ENCODE measurements at regions not wholly inside any gene's neighbourhood (a gene's known extent, or its start where the extent isn't known, plus 50 kb on each side); places are given as distances from the start of the nearest gene placed in this dataset.
A peak's percentile ranks its signal among the peaks of the same experiment; 100 is the strongest.

DNA sequence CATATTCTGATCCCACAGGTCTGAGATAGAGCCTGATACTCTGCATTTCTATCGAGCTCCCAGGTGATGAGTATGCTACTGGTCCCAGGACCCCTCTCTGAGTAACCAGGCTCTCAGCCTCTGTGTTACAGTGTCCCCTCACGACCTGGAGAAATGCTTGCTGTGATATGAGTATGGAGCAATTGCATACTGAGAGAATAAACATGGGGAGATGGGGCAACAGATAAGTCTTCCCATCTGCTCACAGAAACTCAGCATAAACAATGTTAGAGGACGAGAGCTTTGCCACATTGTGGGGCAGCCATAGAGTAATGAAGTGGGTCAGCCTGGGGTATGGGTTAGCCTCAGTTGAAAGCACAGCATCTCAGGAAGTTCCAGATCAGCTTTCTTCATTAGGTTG lies 82.6 kb upstream of the HS3ST1 start:
- TF ChIP-seq, protein P1, sequence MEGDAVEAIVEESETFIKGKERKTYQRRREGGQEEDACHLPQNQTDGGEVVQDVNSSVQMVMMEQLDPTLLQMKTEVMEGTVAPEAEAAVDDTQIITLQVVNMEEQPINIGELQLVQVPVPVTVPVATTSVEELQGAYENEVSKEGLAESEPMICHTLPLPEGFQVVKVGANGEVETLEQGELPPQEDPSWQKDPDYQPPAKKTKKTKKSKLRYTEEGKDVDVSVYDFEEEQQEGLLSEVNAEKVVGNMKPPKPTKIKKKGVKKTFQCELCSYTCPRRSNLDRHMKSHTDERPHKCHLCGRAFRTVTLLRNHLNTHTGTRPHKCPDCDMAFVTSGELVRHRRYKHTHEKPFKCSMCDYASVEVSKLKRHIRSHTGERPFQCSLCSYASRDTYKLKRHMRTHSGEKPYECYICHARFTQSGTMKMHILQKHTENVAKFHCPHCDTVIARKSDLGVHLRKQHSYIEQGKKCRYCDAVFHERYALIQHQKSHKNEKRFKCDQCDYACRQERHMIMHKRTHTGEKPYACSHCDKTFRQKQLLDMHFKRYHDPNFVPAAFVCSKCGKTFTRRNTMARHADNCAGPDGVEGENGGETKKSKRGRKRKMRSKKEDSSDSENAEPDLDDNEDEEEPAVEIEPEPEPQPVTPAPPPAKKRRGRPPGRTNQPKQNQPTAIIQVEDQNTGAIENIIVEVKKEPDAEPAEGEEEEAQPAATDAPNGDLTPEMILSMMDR (IDR thresholded peaks at IDR 0.05; ENCODE audit: low read depth, low read length) = no peak
- no peak for DNase-seq

DNA sequence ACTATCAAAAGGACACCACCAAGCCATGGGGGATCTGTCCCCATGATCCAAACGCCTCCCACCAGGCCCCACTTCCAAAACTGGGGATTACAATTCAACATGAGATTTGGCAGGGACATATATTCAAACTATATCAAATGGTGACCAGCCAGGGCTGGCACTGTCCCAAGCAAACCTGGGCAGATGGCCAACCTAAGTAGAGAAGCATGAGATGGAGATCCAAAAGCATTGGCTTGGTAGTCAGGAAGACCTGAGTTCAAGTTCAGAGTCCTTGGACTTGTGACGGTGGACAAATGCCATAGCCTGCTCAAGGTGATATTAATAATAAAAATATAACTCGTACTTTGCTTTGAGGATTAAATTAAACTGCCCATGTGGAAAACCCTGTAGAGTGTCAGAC lies 79.2 kb upstream of the HS3ST1 start:
- no peak for DNase-seq
- no peaks in the 10 kb centered on the region for H3K36me3 ChIP-seq
- H3K27me3 ChIP-seq (ENCODE audit: insufficient read depth, low read depth, severe bottlenecking) = no peaks in the 10 kb centered on the region
- TF ChIP-seq, protein P1 (IDR thresholded peaks at IDR 0.05; ENCODE audit: low read depth, low read length) = no peak
- no peak overlapping the region for H3K4me3 ChIP-seq (ENCODE audit: low read depth, low read length)
- H3K9me3 ChIP-seq (ENCODE audit: severe bottlenecking) = no peaks in the 10 kb centered on the region
- H3K27ac ChIP-seq = no peak overlapping the region

More for the DNA sequence above, 82.6 kb upstream of the HS3ST1 start:
- H3K36me3 ChIP-seq = no peaks in the 10 kb centered on the region
- H3K9me3 ChIP-seq (ENCODE audit: severe bottlenecking) = no peaks in the 10 kb centered on the region
- H3K27me3 ChIP-seq (ENCODE audit: insufficient read depth, low read depth, severe bottlenecking) = no peaks in the 10 kb centered on the region
- no peak overlapping the region for H3K27ac ChIP-seq
- H3K4me3 ChIP-seq (ENCODE audit: low read depth, low read length) = no peak overlapping the region

DNA sequence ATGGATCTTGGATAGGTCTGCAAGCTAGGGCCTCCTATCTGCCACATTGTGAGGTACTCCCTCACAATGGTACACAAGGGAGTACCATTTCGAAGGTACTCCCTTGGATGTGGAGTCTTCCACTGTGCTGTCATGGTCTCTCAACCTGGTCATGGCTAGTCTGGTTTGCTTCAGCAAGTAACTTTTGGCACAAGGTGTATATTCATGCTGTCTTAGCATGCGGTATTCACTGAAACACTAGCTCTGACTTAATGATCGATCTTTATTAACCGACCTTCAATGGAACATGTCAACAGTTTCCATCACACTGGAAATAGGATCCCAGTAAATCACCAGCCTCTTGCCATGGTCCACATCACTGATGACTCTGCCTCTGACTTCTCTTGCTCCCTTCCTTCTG lies 77.5 kb upstream of the HS3ST1 start:
- H3K27me3 ChIP-seq (ENCODE audit: insufficient read depth, low read depth, severe bottlenecking) = no peaks in the 10 kb centered on the region
- H3K36me3 ChIP-seq = no peaks in the 10 kb centered on the region
- H3K4me3 ChIP-seq (ENCODE audit: low read depth, low read length) = no peak overlapping the region
- TF ChIP-seq, protein P1 (IDR thresholded peaks at IDR 0.05; ENCODE audit: low read depth, low read length) = no peak
- no peak overlapping the region for H3K27ac ChIP-seq
- no peak for DNase-seq
- H3K9me3 ChIP-seq (ENCODE audit: severe bottlenecking) = no peaks in the 10 kb centered on the region

DNA sequence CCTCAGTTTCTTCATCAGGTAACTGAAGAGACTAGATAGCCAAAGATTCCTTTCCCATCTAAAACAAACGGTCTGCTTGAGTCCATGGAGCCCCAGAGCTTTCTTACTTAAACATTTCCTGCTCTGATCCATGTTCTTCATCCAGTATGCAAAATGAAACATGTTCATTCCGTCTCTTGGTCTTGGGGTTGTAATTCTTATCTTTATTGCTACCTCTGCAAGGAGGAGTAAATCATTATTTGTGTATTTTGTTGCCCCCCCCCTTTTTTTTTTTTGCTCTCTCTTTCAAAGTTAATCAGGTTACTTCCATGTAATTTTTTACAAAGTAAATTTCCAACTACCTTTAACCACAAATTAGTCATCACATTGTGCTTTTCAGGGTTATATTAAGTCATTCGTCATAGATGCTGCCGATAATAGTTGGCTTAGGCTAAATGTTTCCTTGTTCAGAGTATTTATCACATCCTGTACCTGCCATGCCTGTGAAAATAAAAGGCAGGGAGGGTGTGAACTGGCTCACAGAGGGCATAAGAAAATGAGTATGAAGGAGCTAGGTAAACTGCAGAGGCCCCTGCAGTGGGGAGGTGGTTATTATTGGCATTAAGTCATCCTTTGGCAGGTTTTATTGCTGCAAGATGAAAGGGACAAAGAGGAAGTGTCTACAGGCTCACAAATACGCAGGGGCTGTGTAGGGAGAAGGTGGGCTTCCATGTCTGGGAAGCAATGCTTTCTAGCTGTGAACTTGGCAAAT lies 76.7 kb upstream of the HS3ST1 start:
- no peak for DNase-seq
- H3K9me3 ChIP-seq (ENCODE audit: severe bottlenecking) = no peaks in the 10 kb centered on the region
- no peak overlapping the region for H3K4me3 ChIP-seq (ENCODE audit: low read depth, low read length)
- no peaks in the 10 kb centered on the region for H3K27me3 ChIP-seq (ENCODE audit: insufficient read depth, low read depth, severe bottlenecking)
- H3K27ac ChIP-seq = no peak overlapping the region
- TF ChIP-seq, protein P1 (IDR thresholded peaks at IDR 0.05; ENCODE audit: low read depth, low read length) = no peak
- no peaks in the 10 kb centered on the region for H3K36me3 ChIP-seq

DNA sequence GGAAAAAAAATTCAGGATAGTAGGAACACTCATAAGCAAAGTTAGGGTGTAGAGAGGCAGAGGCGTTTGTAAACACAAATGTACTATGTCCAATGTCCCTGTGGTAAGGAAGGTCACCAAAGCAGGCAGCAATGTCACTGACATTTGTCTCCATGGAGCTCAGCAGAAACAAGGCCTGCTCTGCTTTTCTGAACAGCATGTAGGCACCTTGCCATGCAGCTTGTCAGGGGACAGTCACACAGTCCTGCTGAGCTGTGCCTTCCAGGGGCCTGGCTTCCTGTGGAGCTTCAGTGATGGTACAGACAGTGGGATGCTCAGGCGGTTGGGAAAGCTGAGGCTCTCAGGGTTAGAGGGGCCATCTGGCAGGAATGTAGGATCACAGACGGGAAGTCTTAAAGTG lies 74.5 kb upstream of the HS3ST1 start:
- TF ChIP-seq, protein P1 (IDR thresholded peaks at IDR 0.05; ENCODE audit: low read depth, low read length) = no peak

DNA sequence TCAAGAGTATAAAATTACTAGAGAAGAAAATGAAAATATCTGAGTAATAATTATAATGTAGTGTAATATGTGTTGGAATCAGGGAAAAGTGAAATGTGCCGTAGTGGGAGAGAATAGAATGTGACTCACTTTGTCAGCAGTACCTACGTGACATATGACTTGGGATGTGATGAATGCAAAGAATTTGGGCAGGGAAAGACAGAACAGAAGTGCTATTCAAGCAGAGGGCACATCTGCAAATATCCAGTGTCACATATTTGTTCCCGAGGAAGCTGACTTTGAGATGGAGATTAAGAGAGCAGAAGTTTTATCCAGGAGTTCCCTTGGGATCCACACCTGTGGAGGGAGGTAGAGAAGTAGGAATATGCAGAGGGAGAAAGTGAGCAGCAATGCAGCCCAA lies 69.3 kb upstream of the HS3ST1 start:
- Histone ChIP-seq H3K27ac (no peak overlapping the region), H3K27me3 (ENCODE audit: insufficient read depth, low read depth, severe bottlenecking) (no peaks in the 10 kb centered on the region), H3K9me3 (ENCODE audit: severe bottlenecking) (peaks cover 6% of the 10 kb centered on the region), H3K4me3 (ENCODE audit: low read depth, low read length) (no peak overlapping the region), H3K36me3 (no peaks in the 10 kb centered on the region)
- DNase-seq = no peak
- TF ChIP-seq, protein P1 (IDR thresholded peaks at IDR 0.05; ENCODE audit: low read depth, low read length) = no peak

More for the DNA sequence above, 74.5 kb upstream of the HS3ST1 start:
- no peak overlapping the region for H3K27ac ChIP-seq
- no peaks in the 10 kb centered on the region for H3K9me3 ChIP-seq (ENCODE audit: severe bottlenecking)
- no peaks in the 10 kb centered on the region for H3K27me3 ChIP-seq (ENCODE audit: insufficient read depth, low read depth, severe bottlenecking)
- DNase-seq = peak; percentile 43
- H3K4me3 ChIP-seq (ENCODE audit: low read depth, low read length) = no peak overlapping the region
- H3K36me3 ChIP-seq = no peaks in the 10 kb centered on the region
